ENCODE measurements at regions not wholly inside any gene's neighbourhood (a gene's known extent, or its start where the extent isn't known, plus 50 kb on each side); places are given as distances from the start of the nearest gene placed in this dataset.

DNA sequence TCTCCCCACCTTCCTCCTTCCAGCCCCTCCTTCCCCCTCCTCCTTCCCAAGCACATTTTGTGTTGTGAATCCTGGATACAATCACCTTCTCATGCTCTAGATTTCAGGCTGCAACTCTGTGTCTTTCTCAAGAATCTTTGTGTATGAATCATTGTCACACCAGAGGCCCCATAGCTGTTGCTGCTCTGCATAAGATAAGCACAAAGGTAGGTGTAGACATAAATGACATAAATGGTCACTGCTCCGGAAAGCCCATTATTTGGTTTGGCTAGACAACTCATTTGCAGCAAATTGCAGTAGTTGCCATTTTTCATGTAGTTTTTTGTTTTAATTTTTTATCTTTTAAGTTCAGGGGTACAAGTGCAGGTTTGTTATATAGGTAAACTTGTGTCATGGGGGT lies 216.3 kb upstream of the NRP1 start:
- no peak overlapping the region for H3K4me3 ChIP-seq
- 71 to 100% (median 100%) methylated on average over 1 of the region's 1 CpG; no CpG with 5 or more reads in 3 of the 10 experiments for WGBS, 10 experiments
- in situ Hi-C loops (cut with MboI; ENCODE audit: low pct_unique_long_range_greater_than_20kb in 2 of 9, low sequenced_read_pairs in 9 of 9, unreplicated experiment in 9 of 9) = no loop called here
- ATAC-seq (replicated peaks in 6 of 8) = no peak
- no peak overlapping the region for H3K27ac ChIP-seq
- H3K4me1 ChIP-seq (replicated peaks in 1 of 2) = peaks cover 14 to 18% of the 10 kb centered on the region in 2 donors

DNA sequence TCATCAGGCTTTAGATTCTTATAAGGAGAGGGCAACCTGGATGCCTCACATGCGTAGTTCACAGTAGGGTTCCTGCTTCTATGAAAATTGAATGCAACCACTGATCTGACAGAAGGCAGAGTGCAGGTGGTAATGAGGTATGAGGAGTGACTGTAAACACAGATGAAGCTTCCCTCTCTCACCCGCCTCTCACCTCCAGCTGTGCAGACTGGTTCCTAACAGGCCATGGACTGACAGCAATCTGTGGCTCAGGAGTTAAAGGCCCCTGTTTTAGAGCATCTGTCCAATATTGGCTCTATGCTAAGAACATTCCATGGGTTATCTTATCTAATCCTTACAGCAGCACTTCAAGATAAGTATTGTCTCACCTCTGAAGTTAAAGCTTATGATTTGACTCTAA lies 213.5 kb upstream of the NRP1 start:
- Histone ChIP-seq H3K4me3 (no peak overlapping the region), H3K27ac (no peak overlapping the region), H3K4me1 (replicated peaks in 1 of 2) (peaks cover 0 to 1% of the 10 kb centered on the region in 2 donors)
- in situ Hi-C loops (cut with MboI; ENCODE audit: low pct_unique_long_range_greater_than_20kb in 2 of 9, low sequenced_read_pairs in 9 of 9, unreplicated experiment in 9 of 9) = no loop called here
- ATAC-seq (replicated peaks in 6 of 8) = no peak
- WGBS, 10 experiments = 90 to 100% (median 96%) methylated on average over 1 to 2 of the region's 2 CpGs; no CpG with 5 or more reads in 4 of the 10 experiments

GRCh38 chr10:33546031-33546430 lies 211.6 kb upstream of the NRP1 start:
- in situ Hi-C loops (cut with MboI; ENCODE audit: low pct_unique_long_range_greater_than_20kb in 2 of 9, low sequenced_read_pairs in 9 of 9, unreplicated experiment in 9 of 9) = no loop called here
- Histone ChIP-seq H3K27ac (no peak overlapping the region), H3K4me3 (no peak overlapping the region), H3K4me1 (replicated peaks in 1 of 2) (no peaks in the 10 kb centered on the region)
- 57 to 100% (median 95%) methylated on average over 1 of the region's 1 CpG; no CpG with 5 or more reads in 4 of the 10 experiments for WGBS, 10 experiments
- no peak for ATAC-seq (replicated peaks in 6 of 8)

GRCh38 chr10:33542752-33543505 lies 208.5 kb upstream of the NRP1 start:
- 43 to 100% (median 85%) methylated on average over 1 to 2 of the region's 2 CpGs; no CpG with 5 or more reads in 2 of the 10 experiments for WGBS, 10 experiments
- in situ Hi-C loops (cut with MboI; ENCODE audit: low pct_unique_long_range_greater_than_20kb in 2 of 9, low sequenced_read_pairs in 9 of 9, unreplicated experiment in 9 of 9) = no loop called here
- no peaks in the 10 kb centered on the region for H3K4me1 ChIP-seq (replicated peaks in 1 of 2)
- no peak overlapping the region for H3K4me3 ChIP-seq
- H3K27ac ChIP-seq = no peak overlapping the region
- no peak for ATAC-seq (replicated peaks in 6 of 8)

DNA sequence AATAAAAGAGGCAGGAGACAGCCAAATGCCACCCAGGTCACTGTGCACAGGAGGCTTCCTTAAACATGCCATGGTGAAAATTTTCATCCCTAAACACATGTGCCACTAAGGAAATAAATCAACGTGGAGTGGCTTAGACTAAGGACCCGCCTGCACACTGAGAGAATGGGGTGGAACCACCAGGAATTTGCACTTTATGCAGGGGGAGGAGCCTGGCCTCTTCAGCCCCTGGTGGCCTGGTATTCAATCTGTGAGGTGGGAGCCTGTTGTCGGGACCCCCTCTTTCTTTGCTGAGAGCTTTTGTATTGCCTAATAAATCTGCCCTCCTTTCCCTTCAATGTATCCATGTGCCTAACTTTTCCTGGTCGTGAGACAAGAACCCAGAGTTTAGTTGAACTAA lies 204.6 kb upstream of the NRP1 start:
- 0 to 86% (median 49%) methylated on average over 1 to 4 of the region's 4 CpGs for WGBS, 10 experiments
- H3K27ac ChIP-seq = no peak overlapping the region
- peaks cover 0 to 5% of the 10 kb centered on the region in 2 donors for H3K4me1 ChIP-seq (replicated peaks in 1 of 2)
- peak in 5 of 8 experiments; percentile 22 to 85 (median 64) for ATAC-seq (replicated peaks in 6 of 8)
- H3K4me3 ChIP-seq = no peak overlapping the region
- in situ Hi-C loops (cut with MboI; ENCODE audit: low pct_unique_long_range_greater_than_20kb in 2 of 9, low sequenced_read_pairs in 9 of 9, unreplicated experiment in 9 of 9) = no loop called here

DNA sequence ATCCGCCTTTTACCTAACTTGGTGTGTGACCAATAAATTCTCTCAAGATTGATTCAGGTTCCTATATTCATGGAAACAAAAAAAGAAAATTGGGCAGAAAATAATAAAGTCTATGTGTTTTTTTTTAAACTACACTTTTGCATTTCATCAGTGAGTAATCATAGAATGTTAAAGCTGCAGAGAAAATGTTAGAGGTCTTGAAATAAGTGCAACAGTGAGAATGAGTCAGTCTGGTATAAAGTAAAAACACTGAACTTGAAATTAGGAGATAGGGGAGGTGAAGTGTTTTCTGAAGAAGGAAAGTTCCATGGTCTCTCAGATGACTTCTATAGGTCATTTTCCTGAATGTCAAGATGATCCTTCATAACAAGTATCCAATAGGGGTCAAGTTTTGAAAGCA lies 202.6 kb upstream of the NRP1 start:
- WGBS, 10 experiments = 80 to 100% (median 100%) methylated on average over 1 of the region's 1 CpG; no CpG with 5 or more reads in 1 of the 10 experiments
- no peak overlapping the region for H3K4me3 ChIP-seq
- no peak for ATAC-seq (replicated peaks in 6 of 8)
- in situ Hi-C loops (cut with MboI; ENCODE audit: low pct_unique_long_range_greater_than_20kb in 2 of 9, low sequenced_read_pairs in 9 of 9, unreplicated experiment in 9 of 9) = no loop called here
- H3K4me1 ChIP-seq (replicated peaks in 1 of 2) = peaks cover 0 to 14% of the 10 kb centered on the region in 2 donors
- H3K27ac ChIP-seq = no peak overlapping the region

- Histone ChIP-seq H3K4me1 (replicated peaks in 1 of 2) (peaks cover 0 to 14% of the 10 kb centered on the region in 2 donors), H3K4me3 (no peak overlapping the region), H3K27ac (no peak overlapping the region)
- 75 to 100% (median 86%) methylated on average over 1 to 3 of the region's 3 CpGs; no CpG with 5 or more reads in 2 of the 10 experiments for WGBS, 10 experiments
- in situ Hi-C loops (cut with MboI; ENCODE audit: low pct_unique_long_range_greater_than_20kb in 2 of 9, low sequenced_read_pairs in 9 of 9, unreplicated experiment in 9 of 9) = no loop called here
- no peak for ATAC-seq (replicated peaks in 6 of 8)
Observed at GRCh38 chr10:33536508-33536907, 202.0 kb upstream of the NRP1 start.

GRCh38 chr10:33535866-33536265 lies 201.4 kb upstream of the NRP1 start:
- in situ Hi-C loops (cut with MboI; ENCODE audit: low pct_unique_long_range_greater_than_20kb in 2 of 9, low sequenced_read_pairs in 9 of 9, unreplicated experiment in 9 of 9) = no loop called here
- Histone ChIP-seq H3K4me1 (replicated peaks in 1 of 2) (peaks cover 0 to 14% of the 10 kb centered on the region in 2 donors), H3K27ac (no peak overlapping the region), H3K4me3 (no peak overlapping the region)
- no peak for ATAC-seq (replicated peaks in 6 of 8)

- ATAC-seq (replicated peaks in 6 of 8) = no peak
- in situ Hi-C loops (cut with MboI; ENCODE audit: low pct_unique_long_range_greater_than_20kb in 2 of 9, low sequenced_read_pairs in 9 of 9, unreplicated experiment in 9 of 9) = no loop called here
- WGBS, 10 experiments = 63 to 93% (median 83%) methylated on average over 1 to 3 of the region's 4 CpGs; no CpG with 5 or more reads in 1 of the 10 experiments
- peaks cover 0 to 14% of the 10 kb centered on the region in 2 donors for H3K4me1 ChIP-seq (replicated peaks in 1 of 2)
- H3K27ac ChIP-seq = no peak overlapping the region
- no peak overlapping the region for H3K4me3 ChIP-seq
Observed at GRCh38 chr10:33534416-33534815, 199.9 kb upstream of the NRP1 start.

DNA sequence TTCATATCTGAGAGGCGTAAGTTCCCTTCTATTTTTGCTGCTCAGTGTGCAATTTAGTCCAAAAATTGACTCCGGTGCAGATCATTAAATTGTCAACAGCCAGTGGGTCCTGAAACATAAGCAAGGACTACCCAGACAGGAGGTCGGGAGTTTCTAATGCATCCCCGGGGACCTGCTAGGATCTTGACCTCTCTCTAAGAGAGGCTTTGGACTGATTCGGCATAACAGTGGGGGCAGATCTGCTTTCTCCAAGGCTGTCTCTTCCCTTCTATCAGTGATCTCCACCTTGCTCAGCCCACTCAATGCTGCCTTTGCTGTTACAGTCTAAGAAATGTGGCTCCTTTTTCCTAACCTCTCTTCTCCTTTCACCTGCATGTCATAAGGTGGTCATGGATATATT lies 199.1 kb upstream of the NRP1 start:
- 67 to 100% (median 81%) methylated on average over 1 to 4 of the region's 5 CpGs; no CpG with 5 or more reads in 2 of the 10 experiments for WGBS, 10 experiments
- Histone ChIP-seq H3K4me3 (no peak overlapping the region), H3K27ac (no peak overlapping the region), H3K4me1 (replicated peaks in 1 of 2) (peaks cover 0 to 14% of the 10 kb centered on the region in 2 donors)
- ATAC-seq (replicated peaks in 6 of 8) = peak in 3 of 8 experiments; percentile 25 to 52 (median 52)
- in situ Hi-C loops (cut with MboI; ENCODE audit: low pct_unique_long_range_greater_than_20kb in 2 of 9, low sequenced_read_pairs in 9 of 9, unreplicated experiment in 9 of 9) = no loop called here

DNA sequence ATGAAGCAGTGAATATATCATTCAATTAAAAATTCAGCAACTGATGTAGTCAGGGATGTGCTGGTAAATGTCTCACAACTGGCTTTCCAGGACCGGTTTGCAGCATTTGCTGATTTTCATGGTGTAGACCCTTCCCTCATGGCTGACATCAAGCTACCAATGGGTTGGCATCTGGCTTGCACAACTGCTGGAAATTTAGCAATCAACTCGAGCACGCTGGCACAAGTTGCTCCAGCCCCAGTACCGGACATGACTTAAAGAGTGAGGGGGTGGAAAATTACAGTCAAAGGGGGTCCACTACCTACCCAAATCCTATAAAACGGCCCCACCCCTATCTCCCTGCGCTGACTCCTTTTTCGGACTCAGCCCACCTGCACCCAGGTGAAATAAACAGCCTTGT lies 198.4 kb upstream of the NRP1 start:
- peaks cover 0 to 14% of the 10 kb centered on the region in 2 donors for H3K4me1 ChIP-seq (replicated peaks in 1 of 2)
- no peak for ATAC-seq (replicated peaks in 6 of 8)
- H3K4me3 ChIP-seq = no peak overlapping the region
- H3K27ac ChIP-seq = no peak overlapping the region
- in situ Hi-C loops (cut with MboI; ENCODE audit: low pct_unique_long_range_greater_than_20kb in 2 of 9, low sequenced_read_pairs in 9 of 9, unreplicated experiment in 9 of 9) = no loop called here
- 62 to 100% (median 83%) methylated on average over 1 to 7 of the region's 7 CpGs; no CpG with 5 or more reads in 2 of the 10 experiments for WGBS, 10 experiments

DNA sequence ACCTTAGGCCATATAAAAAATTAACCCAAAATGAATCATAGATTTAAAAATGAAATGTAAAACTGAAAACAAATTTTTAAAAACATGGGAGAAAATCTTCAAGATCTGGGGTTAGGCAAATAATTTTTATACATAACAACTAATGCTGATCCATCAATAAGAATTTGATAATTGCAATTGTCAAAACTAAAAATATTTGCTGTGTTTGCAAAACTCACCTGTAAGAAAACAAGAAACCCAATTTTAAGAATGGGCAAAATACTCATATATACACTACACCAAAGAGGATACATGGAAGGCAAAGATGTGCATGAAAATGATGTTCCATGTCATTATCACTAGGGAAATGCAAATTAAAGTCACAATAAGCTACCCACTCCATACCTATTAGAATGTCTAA lies 194.8 kb upstream of the NRP1 start:
- Histone ChIP-seq H3K4me3 (no peak overlapping the region), H3K4me1 (replicated peaks in 1 of 2) (peaks cover 5 to 17% of the 10 kb centered on the region in 2 donors), H3K27ac (no peak overlapping the region)
- in situ Hi-C loops (cut with MboI; ENCODE audit: low pct_unique_long_range_greater_than_20kb in 2 of 9, low sequenced_read_pairs in 9 of 9, unreplicated experiment in 9 of 9) = no loop called here
- ATAC-seq (replicated peaks in 6 of 8) = no peak

DNA sequence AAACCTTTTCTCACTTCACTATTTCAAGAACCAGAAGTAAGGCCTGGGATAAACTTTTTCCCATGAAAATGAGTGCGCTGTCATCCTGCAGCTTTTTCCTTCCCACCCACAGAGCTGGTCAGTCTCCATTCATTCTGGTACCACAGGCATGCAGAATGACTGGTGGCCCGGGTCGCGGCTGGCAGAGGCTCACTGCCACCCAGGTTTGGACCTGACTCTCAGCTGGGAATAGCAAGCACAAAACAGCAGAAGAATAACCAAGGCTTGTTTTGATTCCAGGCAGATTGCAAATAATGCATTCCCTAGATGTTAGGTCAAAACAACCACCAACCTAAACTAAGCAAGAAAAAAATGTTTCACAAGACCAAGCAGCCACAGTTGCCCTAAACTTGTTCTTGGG lies 190.5 kb upstream of the NRP1 start:
- no peak for ATAC-seq (replicated peaks in 6 of 8)
- Histone ChIP-seq H3K27ac (no peak overlapping the region), H3K4me1 (replicated peaks in 1 of 2) (peaks cover 11 to 19% of the 10 kb centered on the region in 2 donors), H3K4me3 (no peak overlapping the region)
- 23 to 95% (median 66%) methylated on average over 4 of the region's 4 CpGs; no CpG with 5 or more reads in 6 of the 10 experiments for WGBS, 10 experiments
- in situ Hi-C loops (cut with MboI; ENCODE audit: low pct_unique_long_range_greater_than_20kb in 2 of 9, low sequenced_read_pairs in 9 of 9, unreplicated experiment in 9 of 9) = no loop called here

- no peak overlapping the region for H3K27ac ChIP-seq
- in situ Hi-C loops (cut with MboI; ENCODE audit: low pct_unique_long_range_greater_than_20kb in 2 of 9, low sequenced_read_pairs in 9 of 9, unreplicated experiment in 9 of 9) = no loop called here
- peaks cover 11 to 19% of the 10 kb centered on the region in 2 donors for H3K4me1 ChIP-seq (replicated peaks in 1 of 2)
- no peak overlapping the region for H3K4me3 ChIP-seq
- no peak for ATAC-seq (replicated peaks in 6 of 8)
- 69 to 100% (median 93%) methylated on average over 1 to 5 of the region's 5 CpGs for WGBS, 10 experiments
Observed at GRCh38 chr10:33524041-33524440, 189.6 kb upstream of the NRP1 start.
